ENCODE measurements at regions not wholly inside any gene's neighbourhood (a gene's known extent, or its start where the extent isn't known, plus 50 kb on each side); places are given as distances from the start of the nearest gene placed in this dataset.

- TF ChIP-seq, protein P1, sequence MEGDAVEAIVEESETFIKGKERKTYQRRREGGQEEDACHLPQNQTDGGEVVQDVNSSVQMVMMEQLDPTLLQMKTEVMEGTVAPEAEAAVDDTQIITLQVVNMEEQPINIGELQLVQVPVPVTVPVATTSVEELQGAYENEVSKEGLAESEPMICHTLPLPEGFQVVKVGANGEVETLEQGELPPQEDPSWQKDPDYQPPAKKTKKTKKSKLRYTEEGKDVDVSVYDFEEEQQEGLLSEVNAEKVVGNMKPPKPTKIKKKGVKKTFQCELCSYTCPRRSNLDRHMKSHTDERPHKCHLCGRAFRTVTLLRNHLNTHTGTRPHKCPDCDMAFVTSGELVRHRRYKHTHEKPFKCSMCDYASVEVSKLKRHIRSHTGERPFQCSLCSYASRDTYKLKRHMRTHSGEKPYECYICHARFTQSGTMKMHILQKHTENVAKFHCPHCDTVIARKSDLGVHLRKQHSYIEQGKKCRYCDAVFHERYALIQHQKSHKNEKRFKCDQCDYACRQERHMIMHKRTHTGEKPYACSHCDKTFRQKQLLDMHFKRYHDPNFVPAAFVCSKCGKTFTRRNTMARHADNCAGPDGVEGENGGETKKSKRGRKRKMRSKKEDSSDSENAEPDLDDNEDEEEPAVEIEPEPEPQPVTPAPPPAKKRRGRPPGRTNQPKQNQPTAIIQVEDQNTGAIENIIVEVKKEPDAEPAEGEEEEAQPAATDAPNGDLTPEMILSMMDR (IDR thresholded peaks at IDR 0.05): no peak
- TF ChIP-seq POLR2A (IDR thresholded peaks at IDR 0.05) (no peak), EP300 (IDR thresholded peaks at IDR 0.05) (no peak)
Observed at GRCh38 chr15:69602921-69603320, 150.3 kb downstream of the RPLP1 start.

Measured in tibial nerve (tissue), 4 donors.